B cell (primary cell): ENCODE measurements at regions not wholly inside any gene's neighbourhood (a gene's known extent, or its start where the extent isn't known, plus 50 kb on each side); places are given as distances from the start of the nearest gene placed in this dataset.

ENCODE experiments used
- ATAC-seq: fragments of 200-7000 bp; cut with Tn5 transposase; one replicate; pipeline ENCODE4 v1.10.0; 2021; ENCODE audit warnings: low read depth, mild to moderate bottlenecking, moderate number of reproducible peaks, moderate library complexity
- CTCF ChIA-PET: fragments of 350-600 bp; sonication (Branson Sonifier 250); formaldehyde crosslinking; loops from one replicate; lab custom pipeline; 2021; ENCODE audit warnings: antibody characterized with exemption, inconsistent platforms; lab: Charles Lee
- POLR2A ChIA-PET: fragments of 350-600 bp; sonication (Branson Sonifier 250); formaldehyde crosslinking; loops from one replicate; lab custom pipeline; 2021; ENCODE audit warnings: antibody characterized with exemption; lab: Charles Lee
- DNase-seq: peaks from one replicate; pipeline ENCODE4 v3.0.0; 2013
- H2AFZ ChIP-seq: 2 replicates; pipeline ENCODE4 v1.6.1; 2012; ENCODE audit warnings: mild to moderate bottlenecking, low read depth, low read length; ENCODE audit not compliant: insufficient read depth, poor library complexity, severe bottlenecking
- H3K27ac ChIP-seq, 2 donors: 1 replicate in 1 of 2; 2 replicates in 1 of 2; pipeline ENCODE4 v1.5.1; 2012 to 2013; ENCODE audit warnings: low read length in 2 of 2, mild to moderate bottlenecking in 2 of 2, moderate library complexity in 1 of 2
- H3K27me3 ChIP-seq, 4 experiments: fragments of 200-600 bp in 1 of 4; sonication (generic) in 1 of 4; replicated peaks in 1 of 4; 1 replicate in 2 of 4; 2 replicates in 2 of 4; pipeline versions ENCODE4 v1.6.1 to v1.7.0; 2013 to 2016; ENCODE audit warnings: low read length in 3 of 4, mild to moderate bottlenecking in 2 of 4, mixed read lengths in 1 of 4, moderate library complexity in 1 of 4; ENCODE audit not compliant: insufficient read depth in 4 of 4, control insufficient read depth in 3 of 4; ENCODE audit errors: control extremely low read depth in 1 of 4
- H3K36me3 ChIP-seq, 2 experiments: replicated peaks in 1 of 2; 1 replicate in 1 of 2; 2 replicates in 1 of 2; pipeline versions ENCODE4 v1.6.1 to v1.7.1; 2013; ENCODE audit warnings: low read length in 1 of 2; ENCODE audit not compliant: insufficient read depth in 2 of 2, control insufficient read depth in 1 of 2; ENCODE audit errors: control extremely low read depth in 1 of 2, extremely low read depth in 1 of 2
- H3K4me1 ChIP-seq, 2 donors: fragments of 200-600 bp in 1 of 2; sonication (generic) in 1 of 2; 1 replicate in 1 of 2; 2 replicates in 1 of 2; pipeline versions ENCODE4 v1.5.1 to v1.6.1; 2013 to 2017; ENCODE audit warnings: low read length in 2 of 2; ENCODE audit not compliant: control insufficient read depth in 2 of 2, insufficient read depth in 2 of 2
- H3K4me2 ChIP-seq: replicated peaks from 2 replicates; pipeline ENCODE3; 2012; ENCODE audit warnings: mild to moderate bottlenecking, low read depth, low read length; ENCODE audit not compliant: poor library complexity, severe bottlenecking
- H3K4me3 ChIP-seq, 5 experiments: fragments of 200-600 bp in 1 of 5; sonication (generic) in 1 of 5; 1 replicate in 3 of 5; 2 replicates in 2 of 5; pipeline versions ENCODE4 v1.5.1 to v1.7.0; 2011 to 2016; ENCODE audit warnings: low read length in 4 of 5, mild to moderate bottlenecking in 4 of 5, low read depth in 2 of 5, control low read depth in 1 of 5, moderate library complexity in 1 of 5; ENCODE audit not compliant: insufficient read depth in 1 of 5; ENCODE audit errors: control extremely low read depth in 1 of 5, extremely low read depth in 1 of 5
- H3K79me2 ChIP-seq: fragments of 200-600 bp; sonication (generic); one replicate; pipeline ENCODE4 v1.6.0; 2016; ENCODE audit warnings: low read length; ENCODE audit not compliant: control insufficient read depth, insufficient read depth
- H3K9ac ChIP-seq: fragments of 200-600 bp; sonication (generic); 2 replicates; pipeline ENCODE4 v1.6.1; 2017; ENCODE audit warnings: mild to moderate bottlenecking, low read length, moderate library complexity
- H3K9me3 ChIP-seq, 3 donors: one replicate each; pipeline versions ENCODE4 v1.6.1 to v1.7.1; 2013; ENCODE audit warnings: low read length in 2 of 3; ENCODE audit not compliant: control insufficient read depth in 2 of 3, insufficient read depth in 1 of 3; ENCODE audit errors: control extremely low read depth in 1 of 3
- H4K20me1 ChIP-seq: 2 replicates; pipeline ENCODE4 v1.6.0; 2012; ENCODE audit warnings: mild to moderate bottlenecking, low read length; ENCODE audit not compliant: insufficient read depth, control insufficient read depth, poor library complexity, severe bottlenecking
- H3K27ac Mint-ChIP-seq: one replicate; pipeline ENCODE4 v1.8.0; 2021; ENCODE audit warnings: mixed read lengths
- H3K27me3 Mint-ChIP-seq: one replicate; pipeline ENCODE4 v1.8.0; 2021; ENCODE audit warnings: mixed read lengths
- H3K4me1 Mint-ChIP-seq: one replicate; pipeline ENCODE4 v1.8.0; 2021; ENCODE audit warnings: mixed read lengths
- H3K4me3 Mint-ChIP-seq: one replicate; pipeline ENCODE4 v1.8.0; 2021; ENCODE audit warnings: mixed read lengths
- H3K9me3 Mint-ChIP-seq: one replicate; pipeline ENCODE4 v1.8.0; 2022; ENCODE audit warnings: mixed read lengths; ENCODE audit not compliant: insufficient read depth
- CTCF ChIP-seq: fragments of 200-600 bp; IDR thresholded peaks from one replicate; pipeline ENCODE4 v1.8.0; 2022; ENCODE audit warnings: antibody characterized with exemption, mild to moderate bottlenecking
- EZH2 ChIP-seq: IDR thresholded peaks from 2 replicates; pipeline ENCODE4 v1.6.1; 2012; ENCODE audit warnings: borderline replicate concordance, low read depth, mild to moderate bottlenecking, moderate library complexity, low read length; ENCODE audit not compliant: insufficient read depth, poor library complexity, severe bottlenecking
- WGBS: methylation state at CpG from one replicate; pipeline ENCODE4 v1.1.5; 2013; ENCODE audit warnings: missing lambda C conversion rate; ENCODE audit not compliant: insufficient coverage; 5-methylcytosine and 5-hydroxymethylcytosine counted together
- intact Hi-C: fragments of 100-400 bp; cut with micrococcal nuclease; formaldehyde crosslinking; loops from one replicate; pipeline ENCODE4 v1.10.0; 2022

- H3K4me1 Mint-ChIP-seq, result no peaks in the 10 kb centered on the region
- DNase-seq (no peak), ATAC-seq (no peak)
- no peak overlapping the region for H3K4me3 Mint-ChIP-seq
- H3K9me3 Mint-ChIP-seq, result no peaks in the 10 kb centered on the region
- Histone ChIP-seq H3K27ac (no peak overlapping the region), H3K36me3 (no peaks in the 10 kb centered on the region), H3K4me1 (no peaks in the 10 kb centered on the region), H2AFZ (no peak overlapping the region), H3K79me2 (no peaks in the 10 kb centered on the region), H3K4me3 (no peak overlapping the region), H3K9me3 (no peaks in the 10 kb centered on the region), H3K27me3 (no peaks in the 10 kb centered on the region), H3K4me2 (no peak overlapping the region), H4K20me1 (no peaks in the 10 kb centered on the region), H3K9ac (no peak overlapping the region)
- no peak overlapping the region for H3K27ac Mint-ChIP-seq
- intact Hi-C loops, result no loop called here
- TF ChIP-seq EZH2 (no peak), CTCF (no peak)
- ChIA-PET CTCF (no interaction called here), POLR2A (no interaction called here)
- peaks cover 15% of the 10 kb centered on the region for H3K27me3 Mint-ChIP-seq
- WGBS, result no CpG with 5 or more reads among the region's 7 CpGs
Measured at GRCh38 chrX:10750581-10750980, 130.2 kb upstream of the MID1 start.

GRCh38 chrX:10753116-10753515 lies 132.7 kb upstream of the MID1 start:
- H4K20me1 ChIP-seq, result no peaks in the 10 kb centered on the region
- intact Hi-C loops, result no loop called here
- no peak overlapping the region for H2AFZ ChIP-seq
- H3K4me3 ChIP-seq, result no peak overlapping the region
- H3K27me3 ChIP-seq, result no peaks in the 10 kb centered on the region
- TF ChIP-seq EZH2 (no peak), CTCF (no peak)
- no peaks in the 10 kb centered on the region for H3K9me3 ChIP-seq
- ChIA-PET CTCF (no interaction called here), POLR2A (no interaction called here)
- Mint-ChIP-seq H3K27ac (no peak overlapping the region), H3K4me3 (no peak overlapping the region), H3K4me1 (no peaks in the 10 kb centered on the region), H3K9me3 (no peaks in the 10 kb centered on the region), H3K27me3 (peaks cover 15% of the 10 kb centered on the region)
- no peak overlapping the region for H3K9ac ChIP-seq
- no peak overlapping the region for H3K27ac ChIP-seq
- DNase-seq (no peak), ATAC-seq (no peak)
- no peaks in the 10 kb centered on the region for H3K4me1 ChIP-seq
- H3K4me2 ChIP-seq, result no peak overlapping the region
- no CpG with 5 or more reads among the region's 3 CpGs for WGBS
- H3K36me3 ChIP-seq, result no peaks in the 10 kb centered on the region
- no peaks in the 10 kb centered on the region for H3K79me2 ChIP-seq
